ENCODE measurements at regions not wholly inside any gene's neighbourhood (a gene's known extent, or its start where the extent isn't known, plus 50 kb on each side); places are given as distances from the start of the nearest gene placed in this dataset.

DNA sequence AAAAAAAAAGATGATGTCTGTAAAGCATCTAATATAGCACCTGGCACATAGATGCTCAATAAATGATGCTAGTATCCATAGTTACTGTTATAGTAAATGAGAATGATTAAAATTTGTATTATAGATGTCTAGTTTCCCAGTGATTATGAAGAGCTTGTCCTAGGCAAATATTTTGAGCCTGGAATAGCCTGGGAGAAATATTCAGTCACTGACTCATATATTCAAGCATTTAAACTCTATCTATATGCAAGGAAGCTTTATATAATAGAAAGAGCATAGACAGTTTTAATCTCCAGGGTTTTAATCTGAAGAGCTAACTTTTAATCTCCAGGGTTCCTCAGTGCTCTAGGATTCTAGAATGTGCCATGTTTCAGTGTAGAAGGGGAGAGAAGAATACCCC is 91.5 kb upstream of the VASH1 start:
- no peak for DNase-seq

GRCh38 chr14:76672123-76672522 is 89.1 kb upstream of the VASH1 start:
- DNase-seq: no peak

- DNase-seq: no peak
Observed at GRCh38 chr14:76673261-76673660, 88.0 kb upstream of the VASH1 start.

- DNase-seq: no peak
Observed at GRCh38 chr14:76675046-76675445, 86.2 kb upstream of the VASH1 start.

DNA sequence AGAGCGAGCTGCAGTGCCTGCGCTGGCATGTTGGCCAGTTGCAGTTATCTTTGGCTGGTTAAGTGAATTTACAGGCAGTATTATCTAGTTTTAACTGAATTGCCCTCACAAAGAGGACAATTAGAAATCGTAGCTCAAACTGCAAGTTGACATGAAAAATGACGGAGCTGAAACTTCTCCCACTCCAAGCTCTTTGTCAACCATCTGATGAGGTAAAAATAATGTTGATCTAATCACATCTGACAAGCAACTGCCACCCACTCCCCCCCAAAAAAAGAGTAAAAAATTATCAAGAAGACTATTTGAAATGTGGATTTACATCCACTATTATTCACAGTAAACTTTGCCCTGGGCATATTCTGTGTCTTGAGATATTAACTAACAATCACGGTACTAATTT is 84.7 kb upstream of the VASH1 start:
- DNase-seq: no peak

DNA sequence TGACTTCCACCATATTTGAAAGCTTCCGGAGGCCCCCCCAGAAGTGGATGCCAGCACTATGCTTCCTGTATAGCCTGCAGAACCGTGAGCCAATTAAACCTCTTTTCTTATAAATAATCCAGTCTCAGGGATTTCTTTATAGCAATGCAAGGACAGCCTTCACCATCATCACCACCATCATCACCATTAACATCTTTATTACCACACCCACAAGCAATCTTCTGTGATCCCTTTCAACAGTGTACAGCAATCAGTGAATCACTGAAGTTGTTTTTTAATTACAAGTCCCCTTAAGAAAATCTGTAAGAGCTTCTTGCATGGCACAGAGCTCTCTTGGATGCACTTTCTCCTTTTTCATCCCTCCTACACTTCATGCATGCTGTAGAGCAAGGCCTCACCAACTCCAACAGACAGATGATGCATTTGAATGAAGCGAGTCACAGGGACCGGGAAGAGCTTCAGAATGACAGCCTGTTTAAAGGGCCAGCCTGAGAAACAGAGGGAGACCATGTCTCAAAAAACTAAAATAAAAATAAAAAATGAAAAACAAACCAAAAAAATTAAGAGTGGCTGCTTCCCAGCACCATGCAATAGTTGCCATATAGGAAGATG is 83.6 kb upstream of the VASH1 start:
- no peak for DNase-seq

- DNase-seq: no peak
Observed at GRCh38 chr14:76678244-76678800, 82.9 kb upstream of the VASH1 start.

DNA sequence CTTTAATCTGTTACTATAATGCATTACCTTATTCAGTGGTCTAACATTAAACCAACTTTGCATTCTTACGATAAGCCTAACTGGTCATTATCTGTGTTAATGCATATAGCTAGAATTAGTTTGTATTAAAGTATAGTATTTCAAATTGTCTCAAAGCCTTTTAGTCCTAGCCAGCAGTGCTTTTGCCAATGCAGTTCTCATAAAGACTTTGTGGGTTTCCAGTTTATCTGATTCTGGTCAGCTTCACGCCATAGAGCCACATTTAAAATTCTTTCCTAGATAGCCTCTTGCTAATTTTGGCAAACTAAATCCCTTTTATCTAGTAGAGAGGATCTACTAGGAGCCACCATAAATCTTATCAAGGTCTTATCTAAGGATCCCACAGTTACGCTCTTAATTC is 78.9 kb upstream of the VASH1 start:
- no peak for DNase-seq

DNA sequence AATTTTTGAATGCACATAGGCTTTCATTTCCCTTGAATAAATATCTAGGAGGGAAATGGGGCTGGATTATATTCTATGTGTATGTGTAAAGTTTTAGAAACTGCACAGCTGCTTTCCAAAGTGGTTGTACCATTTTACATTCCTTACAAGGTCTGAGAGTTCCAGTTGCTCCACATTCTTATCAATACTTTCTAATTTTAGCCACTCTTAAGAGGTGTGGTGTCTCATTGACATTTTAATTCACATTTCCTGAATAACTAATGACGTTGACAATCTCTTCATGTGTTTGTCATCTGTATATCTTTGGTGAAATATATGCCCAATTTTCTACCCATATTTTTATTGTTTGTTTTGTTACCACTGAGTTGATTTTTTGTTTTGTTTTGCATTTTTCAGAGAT is 74.6 kb upstream of the VASH1 start:
- no peak for DNase-seq

DNA sequence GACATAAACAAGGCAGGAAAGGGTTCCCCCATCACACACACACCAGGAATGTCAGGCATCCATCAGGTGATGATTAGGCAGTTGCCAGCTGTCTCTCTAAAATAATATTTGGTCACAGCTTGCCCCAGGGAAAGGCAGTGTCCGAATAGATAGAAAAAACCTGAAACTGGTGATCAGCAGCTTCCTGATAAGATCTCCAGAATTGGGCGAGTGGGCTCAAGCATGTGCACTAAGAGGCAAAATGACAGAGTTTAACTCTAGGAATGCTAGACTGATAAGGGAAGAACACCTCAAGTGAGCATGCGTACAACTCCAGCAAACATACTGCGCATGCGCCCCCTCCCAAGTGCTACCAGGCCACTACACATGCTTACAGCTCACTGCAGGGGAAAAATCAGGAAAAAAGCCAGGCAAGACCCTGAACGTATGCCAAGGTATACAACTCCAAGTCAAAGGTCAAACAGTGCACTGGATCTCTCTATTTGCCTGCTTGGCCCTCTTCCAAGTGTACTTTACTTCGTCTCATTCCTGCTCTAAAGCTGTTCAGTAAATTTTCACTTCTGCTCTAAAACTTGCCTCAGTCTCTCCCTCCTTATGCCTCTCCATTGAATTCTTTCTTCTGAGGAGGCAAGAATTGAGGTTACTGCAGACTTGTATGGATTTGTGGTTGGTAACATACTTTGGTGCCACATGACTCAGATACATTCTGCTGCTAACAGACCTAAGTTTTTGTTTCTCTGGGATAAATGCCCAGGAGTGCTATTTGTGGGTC is 73.5 kb upstream of the VASH1 start:
- DNase-seq: peak; percentile 8

- no peak for DNase-seq
Observed at GRCh38 chr14:76688383-76688671, 72.9 kb upstream of the VASH1 start.

DNA sequence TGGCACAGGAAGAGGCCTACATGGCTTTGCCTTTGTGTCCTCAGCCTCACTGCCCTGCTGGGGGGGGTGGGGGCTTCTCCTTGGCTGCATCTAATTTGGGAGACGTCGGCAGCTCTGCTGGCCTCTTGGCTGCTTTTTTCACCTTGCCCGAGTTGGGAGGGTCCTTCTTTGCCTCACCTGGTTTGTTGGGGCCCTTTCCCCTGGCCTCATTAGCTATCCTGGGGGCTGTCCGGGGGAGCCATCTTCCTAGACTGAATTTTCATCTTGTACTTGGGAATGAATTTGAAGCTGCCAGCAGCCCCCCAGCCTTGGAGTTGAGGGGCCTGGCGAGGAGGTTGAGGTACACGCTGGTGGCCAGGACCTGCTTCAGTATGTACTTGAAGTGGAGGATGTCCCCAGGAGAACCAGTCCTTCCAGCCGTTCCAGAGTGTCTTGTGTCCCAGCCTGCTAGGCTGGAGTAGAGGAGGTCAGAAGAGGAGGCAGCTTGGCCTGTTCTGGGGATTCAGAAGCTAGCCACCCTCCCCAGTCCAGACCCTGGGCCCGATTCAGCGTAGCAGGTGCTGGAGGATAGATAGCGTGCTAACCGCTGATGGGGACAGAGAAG is 70.7 kb upstream of the VASH1 start:
- DNase-seq: no peak

DNA sequence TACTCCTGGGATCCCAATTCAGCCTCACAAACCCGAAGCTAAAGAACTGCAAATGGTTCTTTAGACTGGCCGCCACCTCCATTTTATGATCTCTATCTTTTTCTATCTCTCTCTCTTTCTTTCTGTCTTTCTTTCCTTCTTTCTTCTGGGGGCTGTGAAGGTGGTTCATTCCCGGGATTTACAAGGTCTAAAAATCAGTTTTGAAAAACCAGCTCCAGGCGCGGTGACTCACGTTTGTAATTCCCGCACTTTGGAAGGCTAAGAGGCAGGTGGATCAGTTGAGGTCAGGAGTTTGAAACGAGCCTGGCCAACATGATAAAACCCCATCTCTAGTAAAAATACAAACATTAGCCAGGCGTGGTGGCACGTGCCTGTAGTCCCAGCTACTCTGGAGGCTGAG is 67.2 kb upstream of the VASH1 start:
- DNase-seq: no peak

DNA sequence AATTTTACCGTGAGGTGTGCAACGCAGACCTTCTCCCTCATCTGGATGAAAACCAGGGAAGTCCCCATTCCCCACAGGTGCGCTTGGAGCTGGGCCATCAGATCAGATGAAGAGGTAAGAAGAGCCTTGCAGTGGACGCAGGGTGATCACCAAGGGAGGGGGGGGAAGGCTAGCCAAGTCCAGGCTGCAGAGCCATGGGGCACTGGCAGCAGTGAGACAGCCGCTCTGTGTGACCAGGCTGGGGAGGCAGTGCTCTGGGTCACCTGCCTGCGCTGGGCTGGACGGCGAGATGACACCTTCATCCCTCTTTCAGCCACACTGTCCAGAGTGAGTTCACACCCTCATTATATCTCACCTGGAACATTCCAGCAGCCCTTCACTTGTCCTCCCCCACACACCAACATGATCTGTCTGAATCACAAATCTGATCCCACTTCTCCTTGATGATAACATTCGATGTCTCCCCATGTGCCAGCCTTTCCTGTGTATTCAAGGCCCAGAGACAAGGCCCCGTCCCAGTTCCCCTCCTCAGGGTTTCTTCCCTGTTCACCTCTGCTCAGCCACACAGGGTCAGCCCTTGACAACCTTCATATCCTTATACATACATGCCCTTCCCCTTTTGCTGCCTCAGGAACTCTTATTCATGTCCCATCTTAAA is 65.9 kb upstream of the VASH1 start:
- DNase-seq: no peak

DNA sequence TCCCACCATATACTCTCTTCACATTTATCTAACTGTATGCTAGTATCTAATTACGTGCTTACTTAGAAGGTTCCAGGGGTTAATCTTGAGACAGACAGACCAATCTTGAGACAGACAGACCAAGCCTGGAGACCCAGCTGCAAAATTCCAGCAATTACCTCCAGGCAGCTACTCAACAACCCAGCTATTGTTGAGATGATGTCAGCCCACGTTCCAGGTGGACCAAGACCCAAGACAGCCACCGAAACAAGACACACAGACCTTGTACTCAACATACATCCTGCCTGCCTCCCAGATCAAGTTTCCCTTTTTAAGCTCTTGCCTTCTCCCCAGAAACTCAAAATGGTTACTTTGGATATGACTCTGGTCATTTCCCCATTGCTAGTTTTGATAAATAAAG is 64.9 kb upstream of the VASH1 start:
- DNase-seq: no peak

DNA sequence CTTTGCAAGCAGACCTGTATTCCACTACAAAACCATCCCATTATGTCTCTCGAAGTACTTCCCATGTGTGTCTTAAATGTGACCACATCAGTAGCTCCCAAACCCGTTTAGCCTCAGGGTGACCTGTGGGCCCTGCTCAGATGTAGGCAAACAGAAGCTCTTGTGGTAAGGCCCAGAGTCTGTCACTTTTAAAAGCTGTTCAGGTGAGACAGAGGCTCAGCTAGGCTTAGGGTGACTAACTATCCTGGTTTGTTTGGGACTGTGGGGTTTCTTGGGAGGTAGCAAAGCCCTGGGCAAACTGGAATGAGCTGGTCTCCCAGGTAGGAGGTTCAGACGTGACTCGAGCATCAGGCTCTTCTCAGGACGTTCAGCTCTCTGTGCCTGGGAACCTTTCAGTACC is 64.5 kb upstream of the VASH1 start:
- DNase-seq: no peak

DNA sequence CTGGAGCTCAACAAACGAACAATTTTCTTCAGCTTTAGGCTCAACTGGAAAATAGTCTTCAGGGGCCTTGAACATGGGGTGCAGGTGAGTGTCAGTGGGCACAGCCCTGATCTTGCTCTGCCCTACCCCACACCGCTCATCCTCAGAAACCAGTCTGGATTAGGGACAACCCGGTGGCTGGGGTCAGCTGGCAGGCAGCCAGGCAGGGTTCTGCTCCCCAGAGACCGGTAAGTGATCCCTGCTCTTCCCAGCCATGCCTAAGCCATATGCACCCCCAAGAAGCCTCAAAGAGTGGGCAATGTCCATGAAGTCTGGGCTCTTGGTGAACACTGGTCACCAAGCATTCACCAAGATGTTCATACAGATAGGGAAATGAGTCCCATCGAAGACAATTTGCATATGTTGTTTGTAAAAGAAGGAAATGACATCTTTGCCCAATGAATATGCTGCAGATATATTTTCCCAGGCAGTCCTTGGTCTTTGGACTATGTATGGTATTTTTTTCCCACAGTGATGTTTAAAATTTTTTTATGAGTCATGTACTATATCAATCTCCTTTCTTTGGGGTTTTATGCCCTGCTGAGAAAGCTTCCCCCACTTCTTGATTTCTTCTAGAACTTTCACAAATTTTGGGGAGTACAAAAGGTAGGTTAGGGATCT is 63.9 kb upstream of the VASH1 start:
- DNase-seq: no peak

DNA sequence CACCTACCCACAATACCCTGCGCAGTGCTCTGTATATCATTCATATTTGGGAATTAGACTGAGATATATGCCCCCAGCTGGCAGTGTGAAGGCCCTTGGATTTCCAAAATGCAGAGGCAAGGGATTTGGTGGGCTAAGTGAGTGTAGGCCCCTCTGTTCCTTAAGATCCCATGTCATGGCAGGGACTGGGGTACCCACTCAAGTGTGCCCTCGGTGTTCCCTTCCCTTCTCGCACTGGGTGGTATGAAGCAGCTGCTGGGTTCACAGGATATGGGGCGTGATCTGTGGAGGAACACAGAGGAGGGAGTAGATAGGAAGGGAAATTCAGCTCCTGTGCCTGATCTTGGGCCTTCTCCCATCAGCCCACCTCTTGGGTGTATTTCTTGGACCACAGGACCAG is 63.1 kb upstream of the VASH1 start:
- no peak for DNase-seq

DNA sequence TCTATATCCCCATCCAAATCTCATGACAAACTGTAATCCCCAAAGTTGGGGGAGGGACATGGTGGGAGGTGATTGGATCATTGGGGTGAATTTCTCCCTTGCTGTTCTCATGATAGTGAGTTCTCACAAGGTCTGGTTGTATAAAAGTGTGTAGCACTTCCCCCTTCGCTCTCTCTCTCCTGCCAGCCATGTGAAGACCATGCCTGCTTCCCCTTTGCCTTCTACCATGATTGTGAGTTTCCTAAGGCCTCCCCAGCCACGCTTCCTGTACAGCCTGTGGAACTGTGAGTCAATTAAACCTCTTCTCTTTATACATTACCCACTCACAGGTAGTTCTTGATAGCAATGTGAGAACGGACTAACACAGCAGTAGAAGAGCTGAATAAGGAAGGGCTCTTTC is 62.6 kb upstream of the VASH1 start:
- no peak for DNase-seq

GRCh38 chr14:76699209-76699938 is 61.9 kb upstream of the VASH1 start:
- no peak for DNase-seq

GRCh38 chr14:76699939-76700590 is 61.2 kb upstream of the VASH1 start:
- DNase-seq: no peak

DNA sequence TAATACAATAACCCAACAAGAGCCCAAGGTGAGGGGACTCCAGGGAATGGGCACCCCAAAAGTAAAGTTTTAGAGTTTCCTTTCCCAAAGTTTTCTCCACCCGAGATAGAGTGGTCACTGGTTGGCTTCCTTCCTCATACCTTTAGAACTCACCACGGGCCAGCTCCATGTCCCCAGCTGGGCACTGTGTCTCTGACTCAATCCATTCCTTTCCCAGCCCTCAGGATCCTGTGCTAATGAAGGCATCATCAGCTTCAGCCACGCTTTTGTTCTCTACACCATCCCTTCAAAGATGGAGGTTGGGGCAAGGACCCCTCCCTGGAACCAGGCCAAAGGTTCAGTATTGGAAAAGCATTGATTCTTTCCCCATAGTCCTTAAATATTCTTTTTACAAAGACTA is 59.8 kb upstream of the VASH1 start:
- no peak for DNase-seq
